ENCODE measurements at regions not wholly inside any gene's neighbourhood (a gene's known extent, or its start where the extent isn't known, plus 50 kb on each side); places are given as distances from the start of the nearest gene placed in this dataset.

DNA sequence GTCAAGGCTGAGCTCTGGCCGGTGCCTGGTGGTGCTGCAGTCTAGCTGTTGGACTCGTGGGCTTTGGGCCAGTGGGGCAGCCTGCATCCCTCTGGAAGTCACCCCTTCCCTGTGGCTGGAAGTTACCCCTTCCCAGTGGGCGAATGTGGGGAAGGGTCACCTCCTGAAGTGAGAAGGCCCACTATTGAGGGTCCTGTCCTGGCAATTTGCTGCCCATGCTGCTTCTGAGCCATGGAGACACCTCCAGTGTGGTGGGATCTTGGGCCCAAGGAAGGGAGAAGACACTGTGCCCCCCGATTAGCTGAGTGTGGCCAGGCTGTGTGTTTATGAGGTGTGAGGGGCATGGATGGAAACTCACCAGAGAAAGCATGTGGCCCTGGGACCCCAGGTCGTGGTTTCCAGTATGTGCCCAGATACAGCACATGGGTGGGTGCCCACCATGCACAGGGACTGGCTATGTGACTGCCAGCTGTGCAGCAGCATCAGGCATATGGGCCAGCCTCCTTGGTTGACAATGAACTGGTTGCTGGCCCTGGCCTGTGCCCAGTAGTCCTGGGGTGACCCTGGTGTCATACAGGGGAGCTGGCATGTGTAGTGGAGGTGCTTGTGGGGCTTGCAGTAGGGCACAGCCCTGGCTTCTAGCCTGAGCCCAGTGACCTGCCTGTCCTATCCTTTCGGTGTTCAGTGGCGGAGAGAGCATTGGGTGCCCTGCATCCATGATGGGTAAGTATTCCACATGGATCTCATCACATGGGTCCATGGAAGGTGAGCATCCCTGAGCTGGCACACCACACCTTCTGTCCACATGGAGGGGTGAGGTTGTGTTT, 221.2 kb downstream of the SNRPN start:
- Histone ChIP-seq H3K9me3 (replicated peaks; ENCODE audit: control insufficient read depth, low read depth, low read length) (peaks cover 88% of the 10 kb centered on the region), H3K36me3 (ENCODE audit: control insufficient read depth, insufficient read depth, low read length) (no peaks in the 10 kb centered on the region), H3K27ac (ENCODE audit: low read length) (no peak overlapping the region), H3K4me1 (ENCODE audit: control insufficient read depth, insufficient read depth, low read length) (no peaks in the 10 kb centered on the region), H3K4me3 (ENCODE audit: low read length) (no peak overlapping the region), H3K27me3 (ENCODE audit: control insufficient read depth, insufficient read depth, low read length) (no peaks in the 10 kb centered on the region)
- no peak for DNase-seq
- 75% methylated on average over 5 of the region's 7 CpGs for WGBS (ENCODE audit: insufficient coverage)

DNA sequence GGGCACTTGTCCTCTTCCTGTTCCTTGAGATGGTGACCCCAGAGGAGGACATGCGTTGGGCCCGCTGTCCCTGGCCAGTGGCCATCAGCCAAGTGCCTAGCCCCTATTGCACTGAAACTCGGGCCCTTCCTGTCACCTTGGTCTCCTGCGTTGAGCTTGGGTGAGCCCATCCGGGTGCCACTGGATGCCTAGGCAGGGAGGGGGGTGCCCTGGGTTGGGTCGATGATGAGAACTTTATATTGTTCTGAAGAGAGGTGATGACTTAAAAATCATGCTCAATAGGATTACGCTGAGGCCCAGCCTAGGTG, 221.8 kb downstream of the SNRPN start:
- H3K36me3 ChIP-seq (ENCODE audit: control insufficient read depth, insufficient read depth, low read length), result no peaks in the 10 kb centered on the region
- DNase-seq, result no peak
- no peak overlapping the region for H3K27ac ChIP-seq (ENCODE audit: low read length)
- WGBS (ENCODE audit: insufficient coverage), result 92% methylated on average over 5 of the region's 7 CpGs
- H3K27me3 ChIP-seq (ENCODE audit: control insufficient read depth, insufficient read depth, low read length), result no peaks in the 10 kb centered on the region
- H3K4me1 ChIP-seq (ENCODE audit: control insufficient read depth, insufficient read depth, low read length), result no peaks in the 10 kb centered on the region
- peaks cover 88% of the 10 kb centered on the region for H3K9me3 ChIP-seq (replicated peaks; ENCODE audit: control insufficient read depth, low read depth, low read length)
- no peak overlapping the region for H3K4me3 ChIP-seq (ENCODE audit: low read length)

DNA sequence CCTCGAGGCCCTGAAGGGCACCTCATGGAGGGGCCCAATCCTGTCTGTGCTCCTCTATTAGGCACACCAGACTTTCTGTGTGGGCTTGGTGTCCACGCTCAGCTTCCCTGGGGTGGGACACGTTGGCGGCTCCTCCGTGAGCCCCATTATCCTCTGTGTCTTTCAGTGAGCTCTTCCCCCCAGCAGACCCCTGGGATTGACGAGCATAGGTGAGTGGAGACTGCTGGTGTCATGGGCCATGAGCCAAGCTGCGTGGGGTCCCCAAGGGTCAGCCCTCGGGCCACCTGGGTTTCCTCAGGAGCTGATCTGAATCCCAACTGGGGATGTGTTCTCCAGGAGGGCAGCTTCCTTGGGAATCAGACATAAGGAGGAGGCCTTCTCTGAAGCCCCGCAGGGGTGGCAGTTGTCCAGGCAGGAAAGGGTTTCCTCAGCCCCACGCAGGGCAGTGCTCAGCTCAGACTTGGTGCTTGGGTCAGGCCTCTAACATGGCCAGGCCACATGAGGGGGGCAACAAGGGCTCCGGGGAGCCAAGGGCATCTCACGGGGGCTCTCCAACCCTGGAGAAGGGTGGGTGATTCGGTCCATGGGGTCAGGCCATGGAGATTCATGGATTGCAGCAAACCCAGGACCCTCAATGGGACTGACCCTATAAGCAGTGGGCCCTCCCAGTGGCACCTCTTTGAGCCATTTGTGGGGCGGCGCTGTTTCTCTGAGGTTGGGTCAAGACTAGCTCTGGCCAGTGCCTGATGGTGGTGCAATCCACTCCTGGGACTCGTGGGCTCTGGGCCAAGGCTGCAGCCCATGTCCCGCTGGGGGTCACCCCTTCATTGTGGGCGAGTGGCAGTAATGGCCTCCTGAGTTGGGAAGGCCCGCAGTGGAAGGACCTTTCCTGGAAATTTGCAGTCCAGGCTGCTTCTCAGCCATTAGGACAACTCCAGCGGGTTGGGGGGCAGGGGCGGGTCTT, 222.5 kb downstream of the SNRPN start:
- no peak overlapping the region for H3K27ac ChIP-seq (ENCODE audit: low read length)
- WGBS (ENCODE audit: insufficient coverage), result 87% methylated on average over 19 of the region's 21 CpGs
- H3K27me3 ChIP-seq (ENCODE audit: control insufficient read depth, insufficient read depth, low read length), result no peaks in the 10 kb centered on the region
- no peaks in the 10 kb centered on the region for H3K36me3 ChIP-seq (ENCODE audit: control insufficient read depth, insufficient read depth, low read length)
- DNase-seq, result no peak
- H3K4me3 ChIP-seq (ENCODE audit: low read length), result no peak overlapping the region
- H3K4me1 ChIP-seq (ENCODE audit: control insufficient read depth, insufficient read depth, low read length), result no peaks in the 10 kb centered on the region
- peaks cover 87% of the 10 kb centered on the region for H3K9me3 ChIP-seq (replicated peaks; ENCODE audit: control insufficient read depth, low read depth, low read length)

GRCh38 chr15:25177955-25178801, 223.4 kb downstream of the SNRPN start:
- no peak for DNase-seq
- Histone ChIP-seq H3K27me3 (ENCODE audit: control insufficient read depth, insufficient read depth, low read length) (no peaks in the 10 kb centered on the region), H3K4me1 (ENCODE audit: control insufficient read depth, insufficient read depth, low read length) (no peaks in the 10 kb centered on the region), H3K9me3 (replicated peaks; ENCODE audit: control insufficient read depth, low read depth, low read length) (peaks cover 85% of the 10 kb centered on the region), H3K4me3 (ENCODE audit: low read length) (no peak overlapping the region), H3K27ac (ENCODE audit: low read length) (no peak overlapping the region), H3K36me3 (ENCODE audit: control insufficient read depth, insufficient read depth, low read length) (no peaks in the 10 kb centered on the region)
- 83% methylated on average over 10 of the region's 11 CpGs for WGBS (ENCODE audit: insufficient coverage)

GRCh38 chr15:25178835-25179672, 224.3 kb downstream of the SNRPN start:
- H3K4me1 ChIP-seq (ENCODE audit: control insufficient read depth, insufficient read depth, low read length), result no peaks in the 10 kb centered on the region
- DNase-seq, result no peak
- WGBS (ENCODE audit: insufficient coverage), result 65% methylated on average over 12 of the region's 17 CpGs
- no peaks in the 10 kb centered on the region for H3K27me3 ChIP-seq (ENCODE audit: control insufficient read depth, insufficient read depth, low read length)
- H3K36me3 ChIP-seq (ENCODE audit: control insufficient read depth, insufficient read depth, low read length), result no peaks in the 10 kb centered on the region
- H3K27ac ChIP-seq (ENCODE audit: low read length), result no peak overlapping the region
- no peak overlapping the region for H3K4me3 ChIP-seq (ENCODE audit: low read length)
- peaks cover 84% of the 10 kb centered on the region for H3K9me3 ChIP-seq (replicated peaks; ENCODE audit: control insufficient read depth, low read depth, low read length)

DNA sequence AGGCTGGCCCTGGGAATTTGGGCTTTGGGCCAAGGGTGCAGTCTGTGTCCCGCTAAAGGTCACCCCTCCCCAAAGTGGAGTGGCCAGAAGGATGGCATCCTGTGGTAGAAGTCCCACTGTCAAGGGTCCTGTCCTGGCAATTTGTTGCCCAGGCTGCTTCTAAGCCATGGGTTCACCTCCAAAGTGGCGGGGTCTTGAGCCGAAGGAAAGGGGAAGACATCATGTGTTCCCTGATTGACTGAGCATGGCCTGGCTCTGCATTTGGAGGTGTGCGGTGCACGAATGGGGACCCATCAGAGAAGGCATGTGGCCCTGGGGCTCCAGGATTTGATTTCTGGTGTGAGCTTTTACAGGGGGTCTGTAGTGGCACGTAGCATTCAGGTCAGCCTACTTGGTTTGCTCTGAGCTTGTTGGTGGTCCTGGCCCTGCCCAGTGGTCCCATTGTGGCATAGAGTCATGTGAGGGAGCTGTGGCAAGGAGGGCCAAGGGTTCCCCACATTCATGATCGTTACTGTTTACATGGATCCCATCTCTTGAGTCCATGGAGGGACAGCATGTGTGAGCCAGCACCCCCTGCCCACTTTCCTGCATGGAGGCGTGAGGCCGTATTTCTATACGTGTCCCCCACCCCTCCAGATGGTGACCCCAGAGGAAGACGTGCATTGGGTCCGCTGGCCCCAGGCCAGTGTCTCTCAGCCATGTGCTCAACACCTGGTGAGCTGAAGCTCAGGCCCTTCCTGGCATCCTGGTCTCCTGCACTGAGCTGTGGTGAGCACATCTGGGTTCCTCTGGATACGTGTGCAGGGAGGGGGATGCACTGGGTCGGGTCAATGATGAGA, 225.1 kb downstream of the SNRPN start:
- no peaks in the 10 kb centered on the region for H3K27me3 ChIP-seq (ENCODE audit: control insufficient read depth, insufficient read depth, low read length)
- DNase-seq, result no peak
- no peaks in the 10 kb centered on the region for H3K36me3 ChIP-seq (ENCODE audit: control insufficient read depth, insufficient read depth, low read length)
- H3K4me3 ChIP-seq (ENCODE audit: low read length), result no peak overlapping the region
- WGBS (ENCODE audit: insufficient coverage), result 86% methylated on average over 14 of the region's 14 CpGs
- H3K27ac ChIP-seq (ENCODE audit: low read length), result no peak overlapping the region
- no peaks in the 10 kb centered on the region for H3K4me1 ChIP-seq (ENCODE audit: control insufficient read depth, insufficient read depth, low read length)
- peaks cover 87% of the 10 kb centered on the region for H3K9me3 ChIP-seq (replicated peaks; ENCODE audit: control insufficient read depth, low read depth, low read length)

DNA sequence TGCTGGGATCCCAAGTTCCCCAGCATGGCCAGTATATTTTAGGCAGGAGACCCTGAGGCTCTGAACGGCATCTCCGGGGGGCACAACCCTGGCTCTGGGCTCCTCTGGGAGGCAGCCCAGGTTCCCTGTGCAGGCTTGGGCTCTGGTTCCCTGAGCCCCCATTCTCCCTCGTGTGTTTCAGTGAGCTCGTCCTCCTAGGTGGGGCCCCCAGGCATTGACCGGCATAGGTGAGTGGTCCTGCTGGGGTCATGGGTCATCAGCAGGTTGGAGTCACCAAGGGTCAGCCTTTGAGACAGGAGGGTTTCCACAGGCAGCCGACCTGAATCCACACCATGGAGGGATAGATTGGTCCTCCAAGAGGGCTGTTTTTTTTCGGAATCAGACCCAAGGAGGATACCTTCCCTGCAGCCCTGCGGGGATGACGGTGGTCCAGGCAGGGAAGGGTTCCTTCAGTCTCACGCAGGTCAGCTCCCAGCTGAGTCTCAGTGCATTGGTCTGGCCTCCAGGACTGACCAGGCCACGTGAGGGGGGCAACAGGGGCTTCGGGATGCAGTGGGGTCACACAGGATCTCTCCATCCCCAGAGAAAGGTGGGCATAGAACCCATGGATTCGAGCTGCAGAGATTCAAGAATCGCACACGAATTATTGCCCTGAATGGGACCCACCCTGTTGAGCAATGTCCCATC, 226.0 kb downstream of the SNRPN start:
- H3K27ac ChIP-seq (ENCODE audit: low read length), result no peak overlapping the region
- DNase-seq, result no peak
- 68% methylated on average over 8 of the region's 15 CpGs for WGBS (ENCODE audit: insufficient coverage)

GRCh38 chr15:25181293-25182097, 226.7 kb downstream of the SNRPN start:
- no peaks in the 10 kb centered on the region for H3K36me3 ChIP-seq (ENCODE audit: control insufficient read depth, insufficient read depth, low read length)
- H3K27ac ChIP-seq (ENCODE audit: low read length), result no peak overlapping the region
- H3K4me1 ChIP-seq (ENCODE audit: control insufficient read depth, insufficient read depth, low read length), result no peaks in the 10 kb centered on the region
- peaks cover 87% of the 10 kb centered on the region for H3K9me3 ChIP-seq (replicated peaks; ENCODE audit: control insufficient read depth, low read depth, low read length)
- H3K27me3 ChIP-seq (ENCODE audit: control insufficient read depth, insufficient read depth, low read length), result no peaks in the 10 kb centered on the region
- no peak overlapping the region for H3K4me3 ChIP-seq (ENCODE audit: low read length)
- 88% methylated on average over 12 of the region's 17 CpGs for WGBS (ENCODE audit: insufficient coverage)
- no peak for DNase-seq

More for the DNA sequence above, 226.0 kb downstream of the SNRPN start:
- Histone ChIP-seq H3K27me3 (ENCODE audit: control insufficient read depth, insufficient read depth, low read length) (no peaks in the 10 kb centered on the region), H3K4me1 (ENCODE audit: control insufficient read depth, insufficient read depth, low read length) (no peaks in the 10 kb centered on the region), H3K4me3 (ENCODE audit: low read length) (no peak overlapping the region), H3K36me3 (ENCODE audit: control insufficient read depth, insufficient read depth, low read length) (no peaks in the 10 kb centered on the region), H3K9me3 (replicated peaks; ENCODE audit: control insufficient read depth, low read depth, low read length) (peaks cover 86% of the 10 kb centered on the region)
